GM06990 (cell line): ENCODE measurements at regions not wholly inside any gene's neighbourhood (a gene's known extent, or its start where the extent isn't known, plus 50 kb on each side); places are given as distances from the start of the nearest gene placed in this dataset.

Experiments used
- DNase-seq: peaks from one replicate; pipeline ENCODE4 v3.0.0-alpha.2; 2011; ENCODE audit not compliant: insufficient read length; ENCODE audit errors: extremely low read depth
- H3K27me3 ChIP-seq: replicated peaks from 2 replicates; pipeline ENCODE4 v1.6.0; 2011; ENCODE audit warnings: low read length; ENCODE audit not compliant: control insufficient read depth, insufficient read depth
- H3K36me3 ChIP-seq: 2 replicates; pipeline ENCODE4 v1.5.1; 2011; ENCODE audit warnings: low read length; ENCODE audit not compliant: control insufficient read depth, insufficient read depth
- H3K4me3 ChIP-seq: replicated peaks from 2 replicates; pipeline ENCODE4 v1.5.1; 2011; ENCODE audit warnings: low read depth, mild to moderate bottlenecking, control low read depth, low read length
- TF ChIP-seq, protein P1 (sequence below): IDR thresholded peaks from 2 replicates; pipeline ENCODE4 v1.5.1; 2011; ENCODE audit warnings: low read length, control low read depth, mild to moderate bottlenecking, inconsistent platforms; ENCODE audit not compliant: insufficient read depth, poor library complexity, severe bottlenecking

DNA sequence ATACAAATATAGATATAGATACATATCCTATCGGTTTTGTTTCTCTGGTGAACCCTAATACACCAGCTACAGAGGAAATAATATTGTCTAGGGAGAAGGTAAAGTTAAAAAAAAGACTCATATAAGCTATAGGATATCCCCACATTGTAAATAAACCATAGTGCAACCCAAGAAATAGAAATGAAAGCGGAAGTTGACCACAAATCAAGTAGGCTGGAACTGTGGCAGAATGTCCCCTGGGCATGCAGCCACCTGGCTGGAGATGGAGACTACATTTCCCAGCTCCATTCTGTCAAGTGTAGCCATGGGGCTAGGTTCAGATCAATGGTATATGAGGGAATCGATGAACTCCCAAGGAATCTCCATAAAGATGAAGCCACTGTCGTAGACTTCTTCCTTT lies 70.1 kb upstream of the RPS6KA2 start:
- no peaks in the 10 kb centered on the region for H3K36me3 ChIP-seq
- peaks cover 1% of the 10 kb centered on the region; the same call in 1 of the 2 replicates for H3K27me3 ChIP-seq
- no peak for DNase-seq
- TF ChIP-seq, protein P1, sequence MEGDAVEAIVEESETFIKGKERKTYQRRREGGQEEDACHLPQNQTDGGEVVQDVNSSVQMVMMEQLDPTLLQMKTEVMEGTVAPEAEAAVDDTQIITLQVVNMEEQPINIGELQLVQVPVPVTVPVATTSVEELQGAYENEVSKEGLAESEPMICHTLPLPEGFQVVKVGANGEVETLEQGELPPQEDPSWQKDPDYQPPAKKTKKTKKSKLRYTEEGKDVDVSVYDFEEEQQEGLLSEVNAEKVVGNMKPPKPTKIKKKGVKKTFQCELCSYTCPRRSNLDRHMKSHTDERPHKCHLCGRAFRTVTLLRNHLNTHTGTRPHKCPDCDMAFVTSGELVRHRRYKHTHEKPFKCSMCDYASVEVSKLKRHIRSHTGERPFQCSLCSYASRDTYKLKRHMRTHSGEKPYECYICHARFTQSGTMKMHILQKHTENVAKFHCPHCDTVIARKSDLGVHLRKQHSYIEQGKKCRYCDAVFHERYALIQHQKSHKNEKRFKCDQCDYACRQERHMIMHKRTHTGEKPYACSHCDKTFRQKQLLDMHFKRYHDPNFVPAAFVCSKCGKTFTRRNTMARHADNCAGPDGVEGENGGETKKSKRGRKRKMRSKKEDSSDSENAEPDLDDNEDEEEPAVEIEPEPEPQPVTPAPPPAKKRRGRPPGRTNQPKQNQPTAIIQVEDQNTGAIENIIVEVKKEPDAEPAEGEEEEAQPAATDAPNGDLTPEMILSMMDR, result no peak
- no peak overlapping the region for H3K4me3 ChIP-seq

- no peak for DNase-seq
- TF ChIP-seq, protein P1, result no peak
- peaks cover 1% of the 10 kb centered on the region; the same call in 1 of the 2 replicates for H3K27me3 ChIP-seq
- H3K36me3 ChIP-seq, result no peaks in the 10 kb centered on the region
- no peak overlapping the region for H3K4me3 ChIP-seq
Observed at GRCh38 chr6:166693880-166694279, 66.8 kb upstream of the RPS6KA2 start.

- Histone ChIP-seq H3K27me3 (peaks cover 1% of the 10 kb centered on the region; the same call in 1 of the 2 replicates), H3K4me3 (no peak overlapping the region), H3K36me3 (no peaks in the 10 kb centered on the region)
- TF ChIP-seq, protein P1, result no peak
- no peak for DNase-seq
Observed at GRCh38 chr6:166692723-166693302, 65.8 kb upstream of the RPS6KA2 start.

- TF ChIP-seq, protein P1, result no peak
- Histone ChIP-seq H3K27me3 (peaks cover 1% of the 10 kb centered on the region; the same call in 1 of the 2 replicates), H3K36me3 (no peaks in the 10 kb centered on the region), H3K4me3 (no peak overlapping the region)
- DNase-seq, result no peak
Observed at GRCh38 chr6:166691746-166692145, 64.7 kb upstream of the RPS6KA2 start.

DNA sequence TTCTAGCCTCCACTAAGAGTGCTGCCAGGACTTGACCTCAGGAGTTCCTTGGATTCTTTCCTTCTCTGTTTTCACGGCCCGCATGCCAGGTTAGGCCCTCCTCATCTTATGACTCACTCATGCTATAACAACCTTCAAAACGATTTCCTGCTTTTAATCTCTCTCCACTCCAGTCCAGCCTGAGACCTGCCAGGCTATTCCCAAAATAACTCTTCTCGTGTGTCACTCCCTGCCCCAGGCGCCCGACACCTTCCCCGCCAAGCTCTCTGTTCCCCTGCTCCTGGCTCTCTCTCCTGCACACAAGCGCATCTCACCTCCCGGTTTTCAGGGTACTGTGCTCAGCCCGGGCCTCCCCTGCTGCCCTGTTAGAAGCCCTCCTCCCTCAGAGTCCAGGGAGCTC lies 64.1 kb upstream of the RPS6KA2 start:
- no peaks in the 10 kb centered on the region for H3K36me3 ChIP-seq
- DNase-seq, result no peak
- peaks cover 1% of the 10 kb centered on the region; the same call in 1 of the 2 replicates for H3K27me3 ChIP-seq
- TF ChIP-seq, protein P1, result no peak
- H3K4me3 ChIP-seq, result no peak overlapping the region

DNA sequence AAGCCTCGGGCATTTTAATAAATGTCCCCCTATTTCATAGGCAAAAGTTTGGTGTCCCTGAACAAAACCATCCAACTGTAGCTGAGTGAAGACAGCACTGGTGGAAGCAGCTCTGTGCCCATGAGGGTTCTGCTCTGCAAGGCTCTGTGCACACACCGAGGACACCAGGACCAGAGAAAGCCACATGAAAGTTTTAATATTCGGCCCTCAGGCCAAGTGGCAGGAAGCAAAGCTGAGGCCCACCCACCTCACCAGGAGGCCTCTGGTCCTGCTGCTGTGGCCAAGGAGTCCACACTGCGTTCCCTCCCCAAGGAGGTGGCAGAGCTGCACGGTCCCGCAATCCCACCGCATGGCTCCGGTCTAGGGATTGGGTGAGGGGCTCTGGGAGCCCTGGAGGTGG lies 62.6 kb upstream of the RPS6KA2 start:
- Histone ChIP-seq H3K27me3 (peaks cover 1% of the 10 kb centered on the region), H3K4me3 (no peak overlapping the region), H3K36me3 (no peaks in the 10 kb centered on the region)
- TF ChIP-seq, protein P1, result no peak
- DNase-seq, result no peak
